ENCODE measurements at regions not wholly inside any gene's neighbourhood (a gene's known extent, or its start where the extent isn't known, plus 50 kb on each side); places are given as distances from the start of the nearest gene placed in this dataset.
"Not testable (repeated sequence)": the region's sequence is repeated elsewhere in the genome, so short reads cannot be mapped to it uniquely, and the experiment has no call there.

DNA sequence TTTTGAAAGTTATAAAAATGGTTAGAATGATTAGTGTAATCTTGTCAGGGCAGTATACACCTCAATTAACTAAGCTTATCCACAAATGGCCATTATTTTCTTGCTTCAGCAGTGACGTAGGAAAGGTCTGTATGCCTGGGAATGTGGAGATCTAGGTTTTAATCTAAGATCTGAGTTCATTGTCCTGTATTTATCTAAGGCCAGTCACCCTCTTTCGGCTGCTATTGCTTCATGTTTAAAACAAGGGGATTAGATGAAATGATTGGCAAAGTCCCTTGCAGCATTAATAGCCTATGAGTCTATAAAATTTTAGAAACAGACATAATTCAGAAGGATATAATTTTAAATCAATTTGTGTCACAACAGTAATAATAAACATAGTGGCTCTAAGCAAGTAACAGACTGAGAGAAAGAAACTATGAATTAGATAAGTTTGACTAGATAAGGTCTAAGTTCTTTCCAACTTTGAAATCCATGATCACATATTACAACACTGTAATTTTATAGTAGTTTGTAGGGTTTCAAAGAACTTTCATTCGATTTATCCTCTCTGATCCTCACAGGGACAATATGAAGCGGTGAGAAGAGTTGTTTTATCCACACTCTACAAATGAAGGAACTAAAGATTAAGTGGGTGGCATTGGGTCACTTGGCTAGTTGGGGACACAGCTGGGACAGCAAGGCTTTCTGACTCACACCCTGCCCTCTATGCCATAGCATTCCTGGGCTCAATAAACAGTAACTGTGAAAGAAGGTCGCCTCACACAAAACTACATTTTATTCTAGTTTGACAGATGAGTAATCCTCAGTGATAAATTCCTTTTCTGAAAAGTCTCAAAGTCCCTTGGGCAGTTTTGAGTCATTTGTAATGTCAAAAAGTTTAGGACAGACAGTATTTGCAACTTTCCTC lies 60.6 kb upstream of the RDX start:
- H3K9me3 ChIP-seq (replicated peaks in 1 of 3): no peaks in the 10 kb centered on the region
- H3K36me3 ChIP-seq (replicated peaks in 1 of 2): no peaks in the 10 kb centered on the region
- no peaks in the 10 kb centered on the region for H3K27me3 ChIP-seq
- peak overlapping the region; percentile 76 to 83 (median 80) for H3K27ac ChIP-seq
- WGBS, 4 donors: 26 to 34% (median 32%) methylated on average over 5 of the region's 5 CpGs
- TF ChIP-seq CTCF (IDR thresholded peaks at IDR 0.05) (no peak), POLR2A (IDR thresholded peaks at IDR 0.05) (peak in 1 of 2 donors; percentile 76)
- H3K4me1 ChIP-seq (replicated peaks in 1 of 2): peaks cover 8 to 14% of the 10 kb centered on the region in 2 donors
- intact Hi-C loops (cut with DNase I): loop anchor here in 1 of 2 donors (10.0 kb wide), 1 partner anchor 62 kb away; the partner anchor contains the start of gene RDX
- peak; percentile 69 to 90 (median 86) for DNase-seq
- H3K4me3 ChIP-seq: peak overlapping the region in 2 of 4 donors; percentile 20 to 27

DNA sequence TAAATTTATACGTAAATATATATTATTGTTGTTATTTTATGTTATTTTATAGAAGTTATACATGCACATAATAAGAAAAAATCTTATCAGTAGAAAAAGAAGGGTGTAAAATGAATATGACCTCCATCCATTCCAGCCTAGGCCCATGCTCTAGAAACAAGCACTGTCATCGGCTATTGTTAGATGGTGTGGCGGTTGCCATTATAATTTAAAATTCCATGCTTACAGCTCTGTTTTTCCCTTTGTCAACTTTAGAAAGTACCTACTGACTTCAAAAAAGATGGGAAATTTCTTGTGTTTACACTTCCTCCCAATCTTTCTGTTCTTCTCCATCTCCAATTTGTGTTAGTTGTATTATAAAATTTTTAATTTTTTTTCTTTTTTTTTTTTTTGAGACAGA lies 61.9 kb upstream of the RDX start:
- Histone ChIP-seq H3K27ac (peak overlapping the region in 2 of 5 donors; percentile 77 to 80), H3K27me3 (no peaks in the 10 kb centered on the region), H3K9me3 (replicated peaks in 1 of 3) (no peaks in the 10 kb centered on the region), H3K4me3 (no peak overlapping the region), H3K4me1 (replicated peaks in 1 of 2) (peaks cover 21% of the 10 kb centered on the region in 2 donors), H3K36me3 (replicated peaks in 1 of 2) (no peaks in the 10 kb centered on the region)
- 92 to 93% (median 92%) methylated on average over 3 of the region's 3 CpGs for WGBS, 4 donors
- TF ChIP-seq CTCF (IDR thresholded peaks at IDR 0.05) (no peak), POLR2A (IDR thresholded peaks at IDR 0.05) (no peak)
- intact Hi-C loops (cut with DNase I): loop anchor here in 1 of 2 donors (10.0 kb wide), 1 partner anchor 64 kb away; the partner anchor contains the start of gene RDX
- no peak for DNase-seq

DNA sequence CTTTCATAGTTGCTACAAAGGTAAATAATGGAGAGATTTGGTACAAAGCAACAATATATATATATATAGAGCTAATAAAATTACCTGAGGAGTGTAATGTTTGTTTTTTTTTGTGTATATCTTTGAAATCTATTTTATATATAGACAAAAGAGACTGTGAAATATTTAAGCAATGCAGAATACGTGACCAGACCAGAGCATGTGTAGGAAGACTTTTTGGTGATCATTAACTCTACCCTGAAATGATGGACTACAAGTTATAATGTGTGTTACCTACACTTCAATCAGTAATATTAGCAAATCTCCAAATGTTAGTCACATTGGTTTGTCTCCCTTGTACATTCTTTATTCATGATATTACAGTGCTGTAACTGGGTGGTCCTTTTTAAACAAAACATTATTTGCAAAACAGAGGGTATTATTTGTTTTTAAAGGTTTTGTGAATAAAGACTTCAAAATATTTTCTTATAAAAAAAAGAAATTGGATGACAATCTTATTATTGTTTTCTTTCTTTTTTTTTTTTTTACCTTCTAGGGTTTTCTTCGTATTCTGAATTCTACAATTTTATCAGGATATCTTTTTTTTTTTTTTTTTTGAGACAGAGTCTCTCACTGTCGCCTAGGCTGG lies 64.5 kb upstream of the RDX start:
- not testable (repeated sequence) for H3K27me3 ChIP-seq; H3K9me3 ChIP-seq (replicated peaks in 1 of 3); H3K36me3 ChIP-seq (replicated peaks in 1 of 2); DNase-seq; H3K4me3 ChIP-seq; H3K27ac ChIP-seq
- WGBS, 4 donors: 84 to 89% (median 88%) methylated on average over 3 of the region's 3 CpGs
- peaks cover 23 to 26% of the 10 kb centered on the region in 2 donors for H3K4me1 ChIP-seq (replicated peaks in 1 of 2)
- intact Hi-C loops (cut with DNase I): loop anchor here in 1 of 2 donors (10.0 kb wide), 1 partner anchor 56 kb away; no protein-coding TSS in a partner anchor

DNA sequence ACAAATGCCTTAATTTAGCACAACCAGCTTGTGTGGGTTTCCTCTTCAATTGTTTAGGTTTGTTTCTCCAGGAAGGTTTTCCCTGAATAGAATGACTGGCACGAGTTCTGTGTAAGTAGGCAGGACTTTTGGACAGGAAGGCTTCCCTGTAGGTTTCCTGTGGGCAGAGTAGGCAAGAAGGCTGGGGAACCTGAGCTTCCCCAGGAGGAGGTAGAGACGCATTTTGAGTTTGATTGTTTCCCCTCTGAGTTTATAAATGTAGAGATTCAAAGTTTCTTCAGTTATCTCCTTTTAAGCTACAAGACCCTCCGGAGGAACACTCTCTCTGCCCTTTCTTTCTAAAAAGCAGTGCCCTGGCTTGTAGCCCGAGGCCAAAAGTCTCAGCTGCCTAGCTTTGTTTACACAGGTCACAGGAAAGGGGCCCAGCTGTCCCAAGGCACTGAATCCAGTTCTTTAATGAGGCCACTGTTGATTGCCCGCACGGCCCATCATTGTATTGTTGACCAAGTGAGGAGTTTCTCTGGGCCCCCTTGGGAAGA lies 66.6 kb upstream of the RDX start:
- Histone ChIP-seq H3K4me3 (no peak overlapping the region), H3K27ac (peak overlapping the region in 4 of 5 donors; percentile 47 to 77 (median 57)), H3K36me3 (replicated peaks in 1 of 2) (no peaks in the 10 kb centered on the region), H3K27me3 (no peaks in the 10 kb centered on the region), H3K4me1 (replicated peaks in 1 of 2) (peaks cover 30 to 38% of the 10 kb centered on the region in 2 donors), H3K9me3 (replicated peaks in 1 of 3) (no peaks in the 10 kb centered on the region)
- 17 to 24% (median 19%) methylated on average over 6 of the region's 6 CpGs for WGBS, 4 donors
- TF ChIP-seq POLR2A (IDR thresholded peaks at IDR 0.05) (peak in 1 of 2 donors; percentile 13), CTCF (IDR thresholded peaks at IDR 0.05) (no peak)
- DNase-seq: peak in 2 of 7 donors; percentile 41 to 66
- intact Hi-C loops (cut with DNase I): loop anchor here in 1 of 2 donors (10.0 kb wide), 1 partner anchor 58 kb away; no protein-coding TSS in a partner anchor

Data from adrenal gland (tissue), 9 donors.